HEK293 (cell line): ENCODE measurements at regions not wholly inside any gene's neighbourhood (a gene's known extent, or its start where the extent isn't known, plus 50 kb on each side); places are given as distances from the start of the nearest gene placed in this dataset.

ENCODE experiments used
- CTCF ChIA-PET: fragments of 350-600 bp; formaldehyde crosslinking; extraction: SDS; loops from one replicate; lab custom pipeline; 2021; ENCODE audit warnings: antibody characterized with exemption; lab: Yijun Ruan, JAX
- POLR2A ChIA-PET: fragments of 300-600 bp; formaldehyde crosslinking; extraction: SDS; loops from one replicate; lab custom pipeline; 2020; ENCODE audit warnings: antibody characterized with exemption, inconsistent platforms; lab: Yijun Ruan, JAX
- H3K27ac ChIP-seq: fragments of 200-500 bp; sonication (Bioruptor generic); 2 replicates; pipeline ENCODE4 v1.5.1; 2014; ENCODE audit warnings: low read depth, low read length, control low read depth, inconsistent platforms; ENCODE audit errors: extremely low read depth
- H3K36me3 ChIP-seq, 2 experiments: fragments of 200-500 bp in 1 of 2; sonication (Bioruptor generic) in 1 of 2; 1 replicate in 1 of 2; 2 replicates in 1 of 2; pipeline ENCODE4 v1.5.1; 2014 to 2017; ENCODE audit warnings: inconsistent platforms in 2 of 2, low read length in 2 of 2; ENCODE audit not compliant: control insufficient read depth in 2 of 2, insufficient read depth in 1 of 2
- H3K4me1 ChIP-seq: fragments of 200-500 bp; sonication (Bioruptor generic); 2 replicates; pipeline ENCODE4 v1.5.1; 2014; ENCODE audit warnings: mild to moderate bottlenecking, low read length, inconsistent platforms; ENCODE audit not compliant: control insufficient read depth, insufficient read depth
- H3K4me3 ChIP-seq: 2 replicates; pipeline ENCODE4 v1.5.1; 2011; ENCODE audit warnings: low read depth, mild to moderate bottlenecking, control low read depth, low read length, moderate library complexity
- H3K9me3 ChIP-seq: fragments of 200-500 bp; sonication (Bioruptor generic); 2 replicates; pipeline ENCODE4 v1.5.1; 2014; ENCODE audit warnings: low read depth, low read length, inconsistent platforms; ENCODE audit not compliant: control insufficient read depth, insufficient read depth
- SCRT2 ChIP-seq: fragments of 450-650 bp; formaldehyde crosslinking; IDR thresholded peaks from 2 replicates; pipeline ENCODE4 v1.5.1; 2016; ENCODE audit warnings: missing biosample characterization, missing genetic modification characterization
- SETDB1 ChIP-seq: IDR thresholded peaks from one replicate; pipeline ENCODE4 v1.6.1; 2017; ENCODE audit warnings: mild to moderate bottlenecking, low read length, moderate library complexity, mixed read lengths; ENCODE audit not compliant: insufficient read length
- SP7 ChIP-seq: fragments of 450-650 bp; formaldehyde crosslinking; IDR thresholded peaks from 2 replicates; pipeline ENCODE4 v1.5.1; 2016; ENCODE audit warnings: missing biosample characterization, missing genetic modification characterization
- ZFHX2 ChIP-seq: fragments of 450-650 bp; formaldehyde crosslinking; conservative IDR thresholded peaks from 2 replicates; pipeline ENCODE4 v1.5.1; 2016; ENCODE audit warnings: missing biosample characterization, missing genetic modification characterization
- ZFP41 ChIP-seq: fragments of 450-650 bp; formaldehyde crosslinking; IDR thresholded peaks from 2 replicates; pipeline ENCODE4 v1.5.1; 2016; ENCODE audit warnings: missing biosample characterization, missing genetic modification characterization, borderline replicate concordance
- ZNF23 ChIP-seq: fragments of 450-650 bp; formaldehyde crosslinking; IDR thresholded peaks from 2 replicates; pipeline ENCODE4 v1.5.1; 2016; ENCODE audit warnings: missing biosample characterization, missing genetic modification characterization, borderline replicate concordance
- ZNF341 ChIP-seq: fragments of 450-650 bp; formaldehyde crosslinking; IDR thresholded peaks from 2 replicates; pipeline ENCODE4; 2016; ENCODE audit warnings: low read depth, missing biosample characterization, missing genetic modification characterization
- ZNF366 ChIP-seq: fragments of 450-650 bp; formaldehyde crosslinking; conservative IDR thresholded peaks from 2 replicates; pipeline ENCODE4 v1.5.1; 2016; ENCODE audit warnings: missing biosample characterization, missing genetic modification characterization
- ZNF426 ChIP-seq: fragments of 450-650 bp; formaldehyde crosslinking; IDR thresholded peaks from 2 replicates; pipeline ENCODE4 v1.5.1; 2017; ENCODE audit warnings: missing biosample characterization, missing genetic modification characterization, mild to moderate bottlenecking, inconsistent platforms, moderate library complexity
- ZNF571 ChIP-seq: fragments of 450-650 bp; formaldehyde crosslinking; IDR thresholded peaks from 2 replicates; pipeline ENCODE4 v1.5.0; 2017; ENCODE audit warnings: missing biosample characterization, missing genetic modification characterization
- ZNF664 ChIP-seq: fragments of 450-650 bp; formaldehyde crosslinking; IDR thresholded peaks from 2 replicates; pipeline ENCODE4 v1.5.1; 2016; ENCODE audit warnings: missing biosample characterization, missing genetic modification characterization
- ZNF768 ChIP-seq: fragments of 450-650 bp; formaldehyde crosslinking; IDR thresholded peaks from 2 replicates; pipeline ENCODE4 v1.5.1; 2018; ENCODE audit warnings: missing biosample characterization, mild to moderate bottlenecking, missing genetic modification characterization
- ZNF830 ChIP-seq: fragments of 450-650 bp; IDR thresholded peaks from 2 replicates; pipeline ENCODE4 v1.5.0; 2018; ENCODE audit warnings: missing biosample characterization, missing genetic modification characterization, low read depth, mild to moderate bottlenecking, moderate library complexity
- TF ChIP-seq, protein P1 (sequence below): fragments of 450-650 bp; formaldehyde crosslinking; IDR thresholded peaks from 2 replicates; pipeline ENCODE4 v1.5.1; 2016; ENCODE audit warnings: missing biosample characterization, missing genetic modification characterization
- TF ChIP-seq, protein P2 (sequence below): fragments of 450-650 bp; formaldehyde crosslinking; IDR thresholded peaks from 2 replicates; pipeline ENCODE4 v1.5.1; 2016; ENCODE audit warnings: missing biosample characterization, missing genetic modification characterization, low read depth
- TF ChIP-seq, protein P3 (sequence below): fragments of 450-650 bp; formaldehyde crosslinking; IDR thresholded peaks from 2 replicates; pipeline ENCODE4 v1.5.1; 2016; ENCODE audit warnings: missing biosample characterization, missing genetic modification characterization, borderline replicate concordance
- TF ChIP-seq, protein P4 (sequence below): fragments of 450-650 bp; formaldehyde crosslinking; IDR thresholded peaks from 2 replicates; pipeline ENCODE4 v1.5.1; 2016; ENCODE audit warnings: missing biosample characterization, missing genetic modification characterization

DNA sequence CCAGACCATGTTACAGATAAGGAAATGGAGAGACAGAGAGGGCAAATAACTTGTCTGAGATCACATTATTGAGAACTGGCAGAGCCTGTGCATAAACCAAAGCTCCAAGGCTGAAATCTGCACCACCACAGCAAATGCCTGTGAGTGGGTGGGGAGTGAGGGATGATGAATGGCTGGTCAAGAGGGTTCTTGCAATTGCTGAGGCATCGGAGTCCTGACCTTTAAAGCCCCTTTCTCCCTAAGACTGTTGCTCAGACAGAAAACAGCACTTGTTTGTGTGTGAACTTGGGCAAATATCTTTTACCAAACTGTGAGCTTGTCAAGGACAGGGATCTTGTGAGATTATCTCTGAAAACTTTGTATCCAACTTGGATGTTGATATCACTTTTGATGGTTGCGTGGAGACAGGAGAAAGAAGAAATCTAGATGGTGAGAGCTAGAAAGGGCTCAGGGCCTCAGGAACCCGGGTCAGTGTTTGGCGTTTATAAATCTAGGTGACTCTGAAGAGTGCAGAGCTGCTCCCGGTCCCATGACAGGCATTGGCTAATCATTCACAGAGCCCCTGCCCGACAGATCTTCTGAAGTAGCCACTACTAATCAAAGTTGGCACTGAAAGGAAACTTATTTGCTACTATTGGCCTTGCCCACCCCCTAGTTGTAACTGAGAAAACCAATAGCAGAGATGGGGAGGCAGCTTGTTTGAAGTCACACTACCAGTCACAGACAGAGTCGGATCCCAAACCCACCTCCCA is 122.3 kb downstream of the FOXD2 start (continued):
- TF ChIP-seq, protein P1, sequence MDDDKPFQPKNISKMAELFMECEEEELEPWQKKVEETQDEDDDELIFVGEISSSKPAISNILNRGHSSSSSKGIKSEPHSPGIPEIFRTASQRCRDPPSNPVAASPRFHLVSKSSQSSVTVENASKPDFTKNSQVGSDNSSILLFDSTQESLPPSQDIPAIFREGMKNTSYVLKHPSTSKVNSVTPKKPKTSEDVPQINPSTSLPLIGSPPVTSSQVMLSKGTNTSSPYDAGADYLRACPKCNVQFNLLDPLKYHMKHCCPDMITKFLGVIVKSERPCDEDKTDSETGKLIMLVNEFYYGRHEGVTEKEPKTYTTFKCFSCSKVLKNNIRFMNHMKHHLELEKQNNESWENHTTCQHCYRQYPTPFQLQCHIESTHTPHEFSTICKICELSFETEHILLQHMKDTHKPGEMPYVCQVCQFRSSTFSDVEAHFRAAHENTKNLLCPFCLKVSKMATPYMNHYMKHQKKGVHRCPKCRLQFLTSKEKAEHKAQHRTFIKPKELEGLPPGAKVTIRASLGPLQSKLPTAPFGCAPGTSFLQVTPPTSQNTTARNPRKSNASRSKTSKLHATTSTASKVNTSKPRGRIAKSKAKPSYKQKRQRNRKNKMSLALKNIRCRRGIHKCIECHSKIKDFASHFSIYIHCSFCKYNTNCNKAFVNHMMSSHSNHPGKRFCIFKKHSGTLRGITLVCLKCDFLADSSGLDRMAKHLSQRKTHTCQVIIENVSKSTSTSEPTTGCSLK (tag by site-specific recombination): no peak

DNA sequence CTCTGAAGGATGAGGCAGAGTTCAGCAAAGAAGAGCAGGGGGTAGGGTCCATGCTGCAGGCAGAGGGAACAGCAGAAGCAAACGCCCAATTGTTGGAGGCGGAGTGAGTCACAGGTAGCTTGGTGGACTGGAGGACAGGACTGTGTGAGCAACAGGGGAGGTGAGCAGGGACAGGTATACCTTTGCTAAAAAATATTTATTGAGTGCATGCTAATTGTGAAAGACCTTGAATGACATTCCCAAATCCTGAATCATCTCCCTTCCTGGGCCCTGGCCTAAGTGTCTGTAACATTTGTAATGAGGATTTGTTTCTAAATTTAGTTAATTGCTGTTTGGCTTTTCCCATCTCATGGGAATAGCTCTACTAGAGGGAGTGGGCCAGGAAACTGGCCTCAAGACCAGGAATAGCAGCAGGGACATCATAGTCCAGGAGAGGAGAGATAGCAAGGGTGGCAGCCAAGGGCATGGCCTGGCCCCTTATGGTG is 123.7 kb downstream of the FOXD2 start:
- TF ChIP-seq ZNF426 (tag by site-specific recombination) (no peak), ZNF341 (tag by site-specific recombination) (peak; percentile 65), SETDB1 (no peak), SCRT2 (peak; percentile 25; the same call in 1 of the 2 replicates), SP7 (tag by site-specific recombination) (no peak), ZNF830 (tag by site-specific recombination) (no peak), ZNF571 (tag by site-specific recombination) (no peak), ZNF23 (tag by site-specific recombination) (no peak), ZNF366 (peak; percentile 47; the same call in 1 of the 2 replicates), ZNF768 (tag by site-specific recombination) (no peak)
- Histone ChIP-seq H3K36me3 (no peaks in the 10 kb centered on the region), H3K4me3 (no peak overlapping the region), H3K4me1 (peaks cover 13% of the 10 kb centered on the region), H3K9me3 (no peaks in the 10 kb centered on the region), H3K27ac (no peak overlapping the region)
- POLR2A ChIA-PET: no interaction called here
- CTCF ChIA-PET: interaction anchor here (1.2 to 4.7 kb wide), 3 partner anchors 8 to 165 kb away, joined by 4 to 22 read pairs (median 4); no protein-coding TSS in a partner anchor

DNA sequence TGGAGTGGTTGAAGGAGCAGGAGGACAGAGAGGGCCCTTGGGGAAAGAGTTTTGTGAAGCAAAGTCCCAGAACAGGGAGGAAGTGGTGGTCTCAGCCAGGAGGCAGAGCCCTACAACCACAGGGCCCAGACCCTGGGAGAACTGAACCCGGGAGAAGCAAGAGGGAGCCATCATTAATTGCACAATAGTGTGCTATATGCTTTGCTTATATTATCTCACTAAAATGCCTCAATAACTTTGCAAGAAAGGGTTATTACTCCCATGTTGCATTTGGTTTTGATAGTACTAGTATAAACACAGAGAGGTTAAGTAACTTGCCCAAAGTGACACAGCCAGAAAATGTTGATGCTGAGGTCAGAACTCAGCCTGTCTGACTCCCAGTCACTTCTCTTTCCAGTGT is 124.3 kb downstream of the FOXD2 start:
- TF ChIP-seq, protein P2, sequence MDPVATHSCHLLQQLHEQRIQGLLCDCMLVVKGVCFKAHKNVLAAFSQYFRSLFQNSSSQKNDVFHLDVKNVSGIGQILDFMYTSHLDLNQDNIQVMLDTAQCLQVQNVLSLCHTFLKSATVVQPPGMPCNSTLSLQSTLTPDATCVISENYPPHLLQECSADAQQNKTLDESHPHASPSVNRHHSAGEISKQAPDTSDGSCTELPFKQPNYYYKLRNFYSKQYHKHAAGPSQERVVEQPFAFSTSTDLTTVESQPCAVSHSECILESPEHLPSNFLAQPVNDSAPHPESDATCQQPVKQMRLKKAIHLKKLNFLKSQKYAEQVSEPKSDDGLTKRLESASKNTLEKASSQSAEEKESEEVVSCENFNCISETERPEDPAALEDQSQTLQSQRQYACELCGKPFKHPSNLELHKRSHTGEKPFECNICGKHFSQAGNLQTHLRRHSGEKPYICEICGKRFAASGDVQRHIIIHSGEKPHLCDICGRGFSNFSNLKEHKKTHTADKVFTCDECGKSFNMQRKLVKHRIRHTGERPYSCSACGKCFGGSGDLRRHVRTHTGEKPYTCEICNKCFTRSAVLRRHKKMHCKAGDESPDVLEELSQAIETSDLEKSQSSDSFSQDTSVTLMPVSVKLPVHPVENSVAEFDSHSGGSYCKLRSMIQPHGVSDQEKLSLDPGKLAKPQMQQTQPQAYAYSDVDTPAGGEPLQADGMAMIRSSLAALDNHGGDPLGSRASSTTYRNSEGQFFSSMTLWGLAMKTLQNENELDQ: no peak
- no peak for TF ChIP-seq ZFHX2 (tag by site-specific recombination)
- TF ChIP-seq, protein P3, sequence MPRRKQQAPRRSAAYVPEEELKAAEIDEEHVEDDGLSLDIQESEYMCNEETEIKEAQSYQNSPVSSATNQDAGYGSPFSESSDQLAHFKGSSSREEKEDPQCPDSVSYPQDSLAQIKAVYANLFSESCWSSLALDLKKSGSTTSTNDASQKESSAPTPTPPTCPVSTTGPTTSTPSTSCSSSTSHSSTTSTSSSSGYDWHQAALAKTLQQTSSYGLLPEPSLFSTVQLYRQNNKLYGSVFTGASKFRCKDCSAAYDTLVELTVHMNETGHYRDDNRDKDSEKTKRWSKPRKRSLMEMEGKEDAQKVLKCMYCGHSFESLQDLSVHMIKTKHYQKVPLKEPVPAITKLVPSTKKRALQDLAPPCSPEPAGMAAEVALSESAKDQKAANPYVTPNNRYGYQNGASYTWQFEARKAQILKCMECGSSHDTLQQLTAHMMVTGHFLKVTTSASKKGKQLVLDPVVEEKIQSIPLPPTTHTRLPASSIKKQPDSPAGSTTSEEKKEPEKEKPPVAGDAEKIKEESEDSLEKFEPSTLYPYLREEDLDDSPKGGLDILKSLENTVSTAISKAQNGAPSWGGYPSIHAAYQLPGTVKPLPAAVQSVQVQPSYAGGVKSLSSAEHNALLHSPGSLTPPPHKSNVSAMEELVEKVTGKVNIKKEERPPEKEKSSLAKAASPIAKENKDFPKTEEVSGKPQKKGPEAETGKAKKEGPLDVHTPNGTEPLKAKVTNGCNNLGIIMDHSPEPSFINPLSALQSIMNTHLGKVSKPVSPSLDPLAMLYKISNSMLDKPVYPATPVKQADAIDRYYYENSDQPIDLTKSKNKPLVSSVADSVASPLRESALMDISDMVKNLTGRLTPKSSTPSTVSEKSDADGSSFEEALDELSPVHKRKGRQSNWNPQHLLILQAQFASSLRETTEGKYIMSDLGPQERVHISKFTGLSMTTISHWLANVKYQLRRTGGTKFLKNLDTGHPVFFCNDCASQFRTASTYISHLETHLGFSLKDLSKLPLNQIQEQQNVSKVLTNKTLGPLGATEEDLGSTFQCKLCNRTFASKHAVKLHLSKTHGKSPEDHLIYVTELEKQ (tag by site-specific recombination): no peak
- TF ChIP-seq ZFP41 (tag by site-specific recombination): no peak
- peak; percentile 84 for TF ChIP-seq ZNF664 (tag by site-specific recombination)
- TF ChIP-seq, protein P4, sequence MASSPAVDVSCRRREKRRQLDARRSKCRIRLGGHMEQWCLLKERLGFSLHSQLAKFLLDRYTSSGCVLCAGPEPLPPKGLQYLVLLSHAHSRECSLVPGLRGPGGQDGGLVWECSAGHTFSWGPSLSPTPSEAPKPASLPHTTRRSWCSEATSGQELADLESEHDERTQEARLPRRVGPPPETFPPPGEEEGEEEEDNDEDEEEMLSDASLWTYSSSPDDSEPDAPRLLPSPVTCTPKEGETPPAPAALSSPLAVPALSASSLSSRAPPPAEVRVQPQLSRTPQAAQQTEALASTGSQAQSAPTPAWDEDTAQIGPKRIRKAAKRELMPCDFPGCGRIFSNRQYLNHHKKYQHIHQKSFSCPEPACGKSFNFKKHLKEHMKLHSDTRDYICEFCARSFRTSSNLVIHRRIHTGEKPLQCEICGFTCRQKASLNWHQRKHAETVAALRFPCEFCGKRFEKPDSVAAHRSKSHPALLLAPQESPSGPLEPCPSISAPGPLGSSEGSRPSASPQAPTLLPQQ: no peak
- 0 out of 2 replicates have a peak, but pooled peaks have one; percentile 51 for TF ChIP-seq ZNF768 (tag by site-specific recombination)
- TF ChIP-seq, all 188 proteins: peak for 2
- ChIA-PET POLR2A (no interaction called here), CTCF (interaction anchor here (1.2 to 1.5 kb wide), 2 partner anchors 125 to 164 kb away, joined by 4 read pairs; no protein-coding TSS in a partner anchor)
- no peaks in the 10 kb centered on the region for H3K9me3 ChIP-seq
- H3K4me1 ChIP-seq: peaks cover 13% of the 10 kb centered on the region
- H3K4me3 ChIP-seq: no peak overlapping the region
- no peak overlapping the region for H3K27ac ChIP-seq
- H3K36me3 ChIP-seq: no peaks in the 10 kb centered on the region
